ENCODE measurements at regions not wholly inside any gene's neighbourhood (a gene's known extent, or its start where the extent isn't known, plus 50 kb on each side); places are given as distances from the start of the nearest gene placed in this dataset.
"Not testable (repeated sequence)": the region's sequence is repeated elsewhere in the genome, so short reads cannot be mapped to it uniquely, and the experiment has no call there.

DNA sequence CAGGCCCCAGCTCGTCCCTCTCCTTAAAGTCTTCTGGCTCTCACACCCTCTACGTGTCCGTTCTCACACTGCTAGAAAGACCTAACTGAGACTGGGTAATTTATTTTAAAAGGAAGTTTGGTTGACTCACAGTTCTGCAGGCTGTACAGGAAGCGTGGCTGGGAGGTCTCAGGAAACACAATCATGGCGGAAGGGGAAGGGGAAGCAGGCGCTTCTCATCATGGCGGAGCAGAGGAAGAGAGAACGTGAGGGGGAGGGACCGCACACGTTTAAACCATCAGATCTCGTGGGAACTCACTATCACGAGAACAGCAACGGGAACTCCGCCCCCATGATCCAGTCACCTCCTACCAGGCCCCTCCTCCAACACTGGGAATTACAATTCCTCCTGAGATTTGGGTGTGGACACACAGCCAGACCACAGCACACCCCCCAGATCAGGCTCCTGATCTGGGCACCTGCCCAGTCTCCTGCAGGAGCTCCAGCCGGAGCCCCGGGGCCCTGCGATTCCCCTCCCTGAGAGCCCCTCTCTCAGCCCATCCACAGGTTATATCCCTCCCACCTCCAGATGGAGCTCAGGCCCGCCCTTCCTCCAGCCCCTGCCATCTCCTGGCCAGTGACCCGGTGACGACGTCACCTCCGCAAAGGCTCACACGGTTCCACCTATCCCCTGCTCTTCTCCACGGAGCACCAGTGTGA, 170.2 kb downstream of the BRD1 start:
- TF ChIP-seq, protein P1, sequence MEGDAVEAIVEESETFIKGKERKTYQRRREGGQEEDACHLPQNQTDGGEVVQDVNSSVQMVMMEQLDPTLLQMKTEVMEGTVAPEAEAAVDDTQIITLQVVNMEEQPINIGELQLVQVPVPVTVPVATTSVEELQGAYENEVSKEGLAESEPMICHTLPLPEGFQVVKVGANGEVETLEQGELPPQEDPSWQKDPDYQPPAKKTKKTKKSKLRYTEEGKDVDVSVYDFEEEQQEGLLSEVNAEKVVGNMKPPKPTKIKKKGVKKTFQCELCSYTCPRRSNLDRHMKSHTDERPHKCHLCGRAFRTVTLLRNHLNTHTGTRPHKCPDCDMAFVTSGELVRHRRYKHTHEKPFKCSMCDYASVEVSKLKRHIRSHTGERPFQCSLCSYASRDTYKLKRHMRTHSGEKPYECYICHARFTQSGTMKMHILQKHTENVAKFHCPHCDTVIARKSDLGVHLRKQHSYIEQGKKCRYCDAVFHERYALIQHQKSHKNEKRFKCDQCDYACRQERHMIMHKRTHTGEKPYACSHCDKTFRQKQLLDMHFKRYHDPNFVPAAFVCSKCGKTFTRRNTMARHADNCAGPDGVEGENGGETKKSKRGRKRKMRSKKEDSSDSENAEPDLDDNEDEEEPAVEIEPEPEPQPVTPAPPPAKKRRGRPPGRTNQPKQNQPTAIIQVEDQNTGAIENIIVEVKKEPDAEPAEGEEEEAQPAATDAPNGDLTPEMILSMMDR (IDR thresholded peaks at IDR 0.05; ENCODE audit: low read depth, low read length, missing control alignments): no peak
- DNase-seq (ENCODE audit: extremely low read depth, low read depth): no peak
- H3K4me3 ChIP-seq (replicated peaks; ENCODE audit: low read depth, low read length): no peak overlapping the region

DNA sequence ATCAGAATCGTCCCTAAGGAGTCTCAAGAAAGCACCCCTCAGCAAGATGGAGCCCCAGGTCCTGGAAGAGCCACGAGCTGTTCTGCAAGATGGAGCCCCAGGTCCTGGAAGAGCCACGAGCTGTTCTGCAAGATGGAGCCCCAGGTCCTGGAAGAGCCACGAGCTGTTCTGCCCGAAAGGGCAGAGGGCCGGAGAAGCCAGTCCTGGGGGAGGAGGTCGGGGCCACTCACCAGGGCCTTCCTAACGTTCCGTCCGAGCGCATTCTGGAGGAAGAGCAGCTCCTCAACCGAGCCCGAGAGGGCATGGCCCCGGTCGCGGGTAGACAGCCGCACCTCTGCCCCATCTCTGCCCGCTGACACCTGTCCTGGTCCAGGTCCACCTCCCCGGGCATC, 170.8 kb downstream of the BRD1 start:
- not testable (repeated sequence) for H3K4me3 ChIP-seq (replicated peaks; ENCODE audit: low read depth, low read length)

DNA sequence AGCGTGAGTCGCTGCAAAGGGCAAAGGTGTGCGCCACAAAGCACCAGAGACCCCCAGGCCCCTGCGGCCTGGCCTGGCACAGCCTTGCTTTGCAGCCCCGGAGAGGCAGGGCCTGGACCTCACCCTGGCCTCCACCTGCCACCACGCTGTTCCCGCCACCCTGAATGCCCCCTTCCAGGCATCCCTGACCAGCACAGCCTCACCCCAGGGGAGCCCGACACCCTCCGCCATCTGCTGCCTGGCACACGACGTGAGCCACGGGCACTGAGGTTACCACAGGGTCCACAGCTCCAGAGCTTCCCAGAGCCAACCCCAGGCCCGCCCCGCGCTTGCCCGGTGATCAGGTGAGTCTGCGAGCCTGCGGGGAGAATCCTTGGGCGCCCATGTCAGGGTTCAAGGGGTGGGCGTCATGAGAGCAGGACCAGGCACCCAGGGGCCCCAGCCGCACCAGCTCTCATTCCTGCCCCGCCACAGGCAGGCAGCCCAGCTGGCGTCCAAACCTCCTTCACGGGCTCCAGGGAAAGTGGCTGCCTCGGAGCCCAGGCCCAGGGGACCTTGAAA, 171.3 kb downstream of the BRD1 start:
- no peak for DNase-seq (ENCODE audit: extremely low read depth, low read depth)
- no peak overlapping the region for H3K4me3 ChIP-seq (replicated peaks; ENCODE audit: low read depth, low read length)

More for the DNA sequence above, 170.8 kb downstream of the BRD1 start:
- not testable (repeated sequence) for DNase-seq (ENCODE audit: extremely low read depth, low read depth)

DNA sequence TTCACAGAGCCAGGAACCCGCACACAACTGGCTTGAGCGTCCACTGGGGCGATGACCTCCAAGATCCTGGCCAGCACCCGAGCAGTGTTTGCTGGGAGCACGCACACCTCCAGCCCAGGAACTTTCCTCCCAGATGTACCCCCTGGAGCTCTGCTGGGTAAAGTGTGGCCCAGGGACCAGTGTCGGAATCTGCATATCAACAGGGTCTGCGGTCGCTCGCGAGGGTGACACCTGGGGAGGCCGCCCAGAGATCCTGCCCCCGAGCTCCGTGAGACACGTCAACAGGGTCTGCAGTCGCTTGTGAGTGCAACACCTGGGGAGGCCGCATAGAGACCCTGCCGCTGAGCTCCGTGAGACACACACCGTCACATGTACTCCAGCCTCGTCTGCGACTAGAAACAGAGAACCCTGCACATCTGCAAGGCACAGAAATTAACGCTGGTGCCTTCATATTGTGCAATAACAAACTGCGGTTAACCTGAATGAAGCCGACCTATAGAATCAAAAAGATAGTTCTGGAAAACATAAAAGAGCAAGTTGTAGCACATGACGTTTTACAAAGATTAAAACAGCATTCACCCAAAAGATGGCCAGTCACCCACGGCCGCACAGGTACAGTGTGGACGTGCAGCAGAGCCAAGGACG, 172.4 kb downstream of the BRD1 start:
- no peak for DNase-seq (ENCODE audit: extremely low read depth, low read depth)
- no peak overlapping the region for H3K4me3 ChIP-seq (replicated peaks; ENCODE audit: low read depth, low read length)
- TF ChIP-seq, protein P1 (IDR thresholded peaks at IDR 0.05; ENCODE audit: low read depth, low read length, missing control alignments): no peak

More for the DNA sequence above, 171.3 kb downstream of the BRD1 start:
- TF ChIP-seq, protein P1 (IDR thresholded peaks at IDR 0.05; ENCODE audit: low read depth, low read length, missing control alignments): no peak

DNA sequence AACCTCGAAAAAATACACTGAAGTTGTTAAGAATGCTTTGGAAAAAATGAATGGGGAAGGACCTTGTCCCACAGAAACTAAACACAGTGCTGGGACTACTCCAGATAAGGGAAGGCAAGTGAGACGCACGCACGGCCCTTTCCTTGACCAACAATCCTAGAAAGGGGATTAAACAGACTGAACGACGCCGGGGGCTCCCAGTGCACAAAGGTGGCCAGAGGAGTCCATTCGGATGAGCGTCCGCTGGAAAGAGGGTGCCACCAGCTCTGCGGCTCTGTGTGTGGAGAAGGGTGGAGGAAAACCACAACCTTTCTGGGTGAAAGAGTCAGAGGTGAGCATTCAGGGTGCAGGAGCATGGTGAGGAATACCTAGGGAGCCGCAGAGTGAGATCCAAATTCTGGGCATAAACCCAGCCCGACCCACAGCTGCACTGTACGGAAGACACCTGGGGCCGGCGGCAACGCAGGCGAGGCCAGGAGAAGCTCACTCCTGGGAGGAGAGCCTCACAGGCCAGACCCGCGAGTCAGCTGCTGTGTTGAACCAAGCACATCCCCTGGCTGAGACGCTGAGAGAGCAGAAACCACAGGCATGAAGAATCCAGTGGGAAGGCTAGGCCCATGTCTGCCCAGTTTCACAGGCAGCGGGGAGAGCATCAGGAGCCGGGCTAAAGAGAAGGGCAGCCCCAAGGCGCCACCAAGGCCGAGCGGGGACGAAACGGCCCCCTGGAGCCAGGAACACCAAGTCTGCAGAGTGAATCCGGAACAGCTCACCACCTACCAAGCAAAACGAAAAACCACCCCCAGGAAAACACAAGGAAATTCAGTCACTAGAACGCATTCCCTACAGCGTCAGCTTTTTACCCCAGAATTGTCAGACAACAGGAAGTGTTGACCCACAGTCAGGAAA, 177.1 kb downstream of the BRD1 start:
- no peak overlapping the region for H3K4me3 ChIP-seq (replicated peaks; ENCODE audit: low read depth, low read length)
- DNase-seq (ENCODE audit: extremely low read depth, low read depth): no peak
- TF ChIP-seq, protein P1 (IDR thresholded peaks at IDR 0.05; ENCODE audit: low read depth, low read length, missing control alignments): no peak

DNA sequence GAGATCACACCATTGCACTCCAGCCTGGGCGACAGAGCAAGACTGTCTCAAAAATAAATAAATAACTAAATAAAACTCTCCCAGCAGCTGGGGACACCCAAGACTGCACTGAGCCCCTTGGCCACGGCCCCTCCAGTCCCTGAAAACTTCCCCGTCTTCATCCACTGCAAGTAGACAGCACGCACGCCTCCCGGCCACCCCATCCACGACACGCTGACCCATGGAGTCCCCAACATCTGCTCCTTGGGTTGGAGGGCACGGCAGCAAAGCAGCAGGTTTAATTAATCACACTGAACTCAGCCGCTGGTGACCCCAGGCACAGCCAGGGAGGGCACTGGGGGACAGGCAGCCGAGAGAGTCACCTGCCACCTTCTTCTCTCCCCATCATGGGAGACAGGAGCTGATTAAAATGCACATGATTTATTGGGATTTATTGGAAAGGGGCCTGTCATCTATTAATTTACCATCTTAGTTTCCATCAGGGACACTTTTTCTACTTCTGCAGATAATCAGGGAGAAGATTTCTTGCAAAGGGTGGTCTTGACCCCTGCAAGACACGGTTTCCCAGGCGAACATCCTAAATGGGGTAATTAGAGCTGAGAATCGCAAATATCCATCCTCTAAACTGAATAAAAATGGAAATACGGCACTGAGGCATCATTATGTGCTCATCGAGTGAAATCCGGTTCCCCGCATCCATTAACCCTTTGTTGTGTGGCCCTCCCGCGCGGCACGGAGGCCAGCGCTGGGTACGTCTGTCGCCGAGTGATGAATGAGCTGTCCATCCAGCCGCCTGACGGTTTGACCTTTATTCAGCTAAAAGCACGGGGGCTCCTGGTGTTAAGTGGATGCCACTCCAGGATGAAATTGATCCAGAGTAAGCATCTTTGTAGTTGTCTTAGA, 178.3 kb downstream of the BRD1 start:
- no peak overlapping the region for H3K4me3 ChIP-seq (replicated peaks; ENCODE audit: low read depth, low read length)
- TF ChIP-seq, protein P1 (IDR thresholded peaks at IDR 0.05; ENCODE audit: low read depth, low read length, missing control alignments): no peak
- DNase-seq (ENCODE audit: extremely low read depth, low read depth): no peak
